SJSA1 (cell line): ENCODE measurements at regions not wholly inside any gene's neighbourhood (a gene's known extent, or its start where the extent isn't known, plus 50 kb on each side); places are given as distances from the start of the nearest gene placed in this dataset.
A peak's percentile ranks its signal among the peaks of the same experiment; 100 is the strongest.

Experiments
- DNase-seq, 2 experiments: peaks; one replicate each; pipeline ENCODE4 v3.0.0-alpha.2; 2015 to 2020; ENCODE audit warnings: low spot score in 2 of 2, low read depth in 1 of 2
- H3K27ac ChIP-seq: fragments of 250-450 bp; sonication (Bioruptor Pico); 2 replicates; pipeline ENCODE4 v1.5.1; 2020; ENCODE audit warnings: mild to moderate bottlenecking, moderate library complexity
- H3K27me3 ChIP-seq: fragments of 250-450 bp; sonication (Bioruptor Pico); replicated peaks from 2 replicates; pipeline ENCODE4 v1.5.1; 2020; ENCODE audit warnings: mild to moderate bottlenecking, moderate library complexity
- H3K36me3 ChIP-seq: fragments of 250-450 bp; sonication (Bioruptor Pico); 2 replicates; pipeline ENCODE4 v1.5.1; 2020; ENCODE audit warnings: mild to moderate bottlenecking
- H3K4me1 ChIP-seq: fragments of 250-450 bp; sonication (Bioruptor Pico); replicated peaks from 2 replicates; pipeline ENCODE4 v1.6.1; 2021; ENCODE audit warnings: mild to moderate bottlenecking
- H3K4me3 ChIP-seq: fragments of 250-450 bp; sonication (Bioruptor Pico); 2 replicates; pipeline ENCODE4 v1.5.1; 2020; ENCODE audit warnings: mild to moderate bottlenecking
- H3K9me3 ChIP-seq: fragments of 250-450 bp; sonication (Bioruptor Pico); replicated peaks from 2 replicates; pipeline ENCODE4 v1.5.1; 2020; ENCODE audit warnings: mild to moderate bottlenecking

- Histone ChIP-seq H3K27ac (no peak overlapping the region), H3K9me3 (no peaks in the 10 kb centered on the region; the same call in 1 of the 2 replicates), H3K36me3 (no peaks in the 10 kb centered on the region), H3K4me3 (no peak overlapping the region), H3K27me3 (no peaks in the 10 kb centered on the region), H3K4me1 (no peaks in the 10 kb centered on the region; the same call in 1 of the 2 replicates)
- DNase-seq, result no peak
Measured at GRCh38 chr6:134117409-134117808, 65.0 kb upstream of the SLC2A12 start.

DNA sequence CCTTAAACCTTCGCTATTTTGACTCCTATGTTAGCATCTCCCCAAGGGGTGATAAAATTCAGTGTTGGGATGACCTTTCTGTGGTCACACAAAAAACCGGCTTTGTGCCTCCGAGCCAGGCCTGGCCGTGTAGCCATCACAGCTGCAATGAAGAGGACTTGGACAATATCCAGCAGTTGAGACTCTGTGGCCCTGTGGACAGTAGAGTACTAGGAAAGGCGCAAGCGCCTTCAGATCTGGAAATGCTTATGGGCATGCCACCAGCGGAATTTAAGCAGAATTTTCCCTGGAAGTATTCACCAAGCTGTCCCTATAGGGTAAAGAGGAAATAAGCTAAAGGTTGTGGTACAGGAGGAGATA lies 63.3 kb upstream of the SLC2A12 start:
- no peak overlapping the region for H3K4me3 ChIP-seq
- H3K27ac ChIP-seq, result no peak overlapping the region
- no peaks in the 10 kb centered on the region; the same call in 1 of the 2 replicates for H3K9me3 ChIP-seq
- H3K36me3 ChIP-seq, result no peaks in the 10 kb centered on the region
- H3K4me1 ChIP-seq, result no peaks in the 10 kb centered on the region; the same call in 1 of the 2 replicates
- no peaks in the 10 kb centered on the region for H3K27me3 ChIP-seq
- DNase-seq, result no peak

GRCh38 chr6:134114918-134115714 lies 62.7 kb upstream of the SLC2A12 start:
- Histone ChIP-seq H3K4me1 (no peaks in the 10 kb centered on the region; the same call in 1 of the 2 replicates), H3K36me3 (no peaks in the 10 kb centered on the region), H3K4me3 (no peak overlapping the region), H3K27me3 (no peaks in the 10 kb centered on the region), H3K27ac (no peak overlapping the region), H3K9me3 (no peaks in the 10 kb centered on the region)
- DNase-seq, result no peak

DNA sequence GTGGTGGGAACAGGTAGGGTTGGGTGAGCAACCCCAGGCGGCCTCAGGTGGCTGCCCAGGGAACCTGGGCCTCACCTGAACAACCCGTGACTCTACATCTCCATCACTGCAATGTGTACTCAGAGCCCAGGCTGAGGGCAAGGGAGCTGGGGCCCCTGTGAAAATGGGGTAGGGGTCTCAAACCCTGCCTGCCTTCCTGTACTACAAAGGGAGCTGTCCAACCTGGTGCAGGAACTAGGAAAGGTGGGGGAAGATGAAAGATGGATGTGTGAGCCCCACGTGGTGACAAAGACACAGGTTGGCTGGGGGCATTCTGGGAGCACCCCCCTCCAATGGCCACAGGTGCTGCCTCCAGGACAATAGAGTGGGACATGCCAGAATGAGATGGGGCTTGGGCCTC lies 62.1 kb upstream of the SLC2A12 start:
- Histone ChIP-seq H3K9me3 (no peaks in the 10 kb centered on the region), H3K4me3 (no peak overlapping the region), H3K27me3 (no peaks in the 10 kb centered on the region), H3K36me3 (no peaks in the 10 kb centered on the region), H3K4me1 (no peaks in the 10 kb centered on the region; the same call in 1 of the 2 replicates), H3K27ac (no peak overlapping the region)
- DNase-seq, result no peak

DNA sequence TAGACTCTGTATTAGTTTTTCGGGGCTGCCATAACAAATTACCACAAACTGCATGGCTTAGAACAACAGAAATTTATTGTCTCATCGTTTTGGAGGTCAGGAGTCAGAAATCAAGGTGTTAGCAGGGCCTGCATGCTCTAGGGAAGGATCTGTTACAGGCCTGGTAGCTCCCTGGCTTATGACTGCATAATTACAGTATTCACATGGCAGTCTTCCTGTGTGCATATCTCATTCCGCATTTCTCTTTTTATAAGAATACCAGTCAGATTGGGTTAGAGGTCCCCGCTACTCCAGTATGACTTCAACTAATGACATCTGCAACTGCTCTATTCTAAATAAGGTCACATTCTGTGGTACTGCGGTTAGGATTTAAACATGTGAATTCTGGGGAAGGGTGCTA lies 59.3 kb upstream of the SLC2A12 start:
- Histone ChIP-seq H3K36me3 (no peaks in the 10 kb centered on the region), H3K27ac (no peak overlapping the region), H3K9me3 (no peaks in the 10 kb centered on the region), H3K4me3 (no peak overlapping the region), H3K27me3 (no peaks in the 10 kb centered on the region), H3K4me1 (no peaks in the 10 kb centered on the region)
- no peak for DNase-seq

DNA sequence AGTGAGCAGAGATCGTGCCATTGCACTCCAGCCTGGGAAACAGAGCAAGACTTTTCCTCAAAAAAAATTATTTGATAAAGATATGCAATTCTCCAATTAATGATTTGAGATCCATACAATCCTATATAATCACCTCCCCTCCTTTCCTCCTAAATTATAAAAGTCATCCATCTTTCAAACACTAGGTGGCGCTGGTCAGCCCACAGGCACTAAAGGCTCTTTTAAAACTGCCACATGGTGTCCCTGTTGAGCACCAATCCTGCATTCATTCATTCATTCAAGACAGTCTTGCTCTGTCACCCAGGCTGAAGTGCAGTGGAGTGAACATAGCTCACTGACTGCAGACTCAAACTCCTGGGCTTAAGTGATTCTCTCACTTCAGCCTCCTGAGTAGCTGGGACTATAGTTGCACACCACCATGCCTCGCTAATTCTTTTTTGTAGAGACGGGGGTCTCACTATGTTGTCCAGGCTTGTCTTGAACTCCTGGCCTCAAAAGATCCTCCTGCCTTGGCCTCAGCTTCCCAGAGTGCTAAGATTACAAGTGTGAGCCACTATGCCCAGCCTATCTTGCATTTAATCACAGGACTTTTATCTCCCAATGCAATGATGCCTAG lies 58.7 kb upstream of the SLC2A12 start:
- Histone ChIP-seq H3K9me3 (no peaks in the 10 kb centered on the region), H3K27ac (no peak overlapping the region), H3K4me3 (no peak overlapping the region), H3K36me3 (no peaks in the 10 kb centered on the region), H3K4me1 (no peaks in the 10 kb centered on the region), H3K27me3 (no peaks in the 10 kb centered on the region)
- DNase-seq, result peak in 1 of 2 experiments; percentile 33

DNA sequence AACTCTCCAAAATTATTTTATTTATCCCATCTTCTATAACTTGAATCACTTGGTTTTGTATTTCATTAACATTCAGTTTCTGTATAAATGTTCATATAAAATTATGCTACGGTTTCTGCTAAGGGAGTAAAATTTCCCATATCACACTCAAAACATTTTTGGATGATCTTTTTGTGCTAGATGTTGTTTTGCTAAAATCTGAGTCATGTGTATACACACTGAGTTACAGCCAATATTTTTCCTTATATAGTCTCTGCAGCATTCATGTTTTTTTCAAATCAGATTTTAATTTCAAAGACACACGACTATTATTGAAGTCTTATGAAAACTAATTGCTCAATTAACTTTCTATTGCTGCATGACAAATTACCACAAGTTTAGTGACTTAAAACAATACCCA lies 54.3 kb upstream of the SLC2A12 start:
- Histone ChIP-seq H3K36me3 (no peaks in the 10 kb centered on the region), H3K27me3 (no peaks in the 10 kb centered on the region), H3K9me3 (no peaks in the 10 kb centered on the region), H3K27ac (no peak overlapping the region), H3K4me3 (no peak overlapping the region), H3K4me1 (no peaks in the 10 kb centered on the region)
- DNase-seq, result no peak

- Histone ChIP-seq H3K4me1 (no peaks in the 10 kb centered on the region), H3K36me3 (no peaks in the 10 kb centered on the region), H3K4me3 (no peak overlapping the region), H3K9me3 (no peaks in the 10 kb centered on the region), H3K27ac (no peak overlapping the region), H3K27me3 (no peaks in the 10 kb centered on the region)
- no peak for DNase-seq
Measured at GRCh38 chr6:134105940-134106339, 53.5 kb upstream of the SLC2A12 start.

DNA sequence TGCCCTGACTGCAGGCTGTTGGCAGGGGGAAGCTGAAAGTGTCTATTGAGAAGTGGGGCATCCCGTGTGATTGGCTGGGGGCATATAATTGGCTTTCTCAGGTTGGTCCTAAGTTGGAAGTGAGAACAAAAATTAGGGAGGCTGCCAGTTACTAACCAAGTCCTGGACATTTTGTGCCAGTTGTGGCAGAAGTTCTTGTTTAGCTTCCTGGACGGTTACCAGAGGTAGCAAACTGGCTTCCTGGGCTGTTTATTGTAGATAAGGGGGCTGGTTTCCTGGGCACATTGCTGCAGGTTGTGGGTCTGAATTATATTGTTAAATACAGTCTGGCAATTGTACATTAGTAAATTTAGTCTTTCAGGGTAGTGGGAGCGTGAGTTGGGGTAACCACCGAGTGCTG lies 50.6 kb upstream of the SLC2A12 start:
- no peaks in the 10 kb centered on the region for H3K4me1 ChIP-seq
- no peaks in the 10 kb centered on the region for H3K27me3 ChIP-seq
- H3K27ac ChIP-seq, result no peak overlapping the region
- H3K36me3 ChIP-seq, result no peaks in the 10 kb centered on the region
- no peaks in the 10 kb centered on the region for H3K9me3 ChIP-seq
- no peak overlapping the region for H3K4me3 ChIP-seq
- DNase-seq, result no peak
